Astrocyte of the spinal cord (primary cell): ENCODE measurements at regions not wholly inside any gene's neighbourhood (a gene's known extent, or its start where the extent isn't known, plus 50 kb on each side); places are given as distances from the start of the nearest gene placed in this dataset.

Source experiments
- DNase-seq: peaks from one replicate; pipeline ENCODE4 v3.0.0; 2011; ENCODE audit warnings: low read depth, low spot score
- H3K4me3 ChIP-seq: 2 replicates; pipeline ENCODE4 v1.5.1; 2011; ENCODE audit warnings: low read depth, mild to moderate bottlenecking, low read length, moderate library complexity
- CTCF ChIP-seq: IDR thresholded peaks from 2 replicates; pipeline ENCODE4 v1.5.1; 2012; ENCODE audit warnings: low read depth, mild to moderate bottlenecking, low read length, inconsistent platforms
- in situ Hi-C: cut with HindIII; loops from 2 replicates; pipeline ENCODE4 v1.10.0; 2017; ENCODE audit warnings: low sequenced_read_pairs

- no peak for TF ChIP-seq CTCF
- in situ Hi-C loops: no loop called here
- no peak for DNase-seq
Observed at GRCh38 chr13:84774111-84774510, 891.8 kb upstream of the SLITRK1 start.

GRCh38 chr13:84760956-84761355 is 878.7 kb upstream of the SLITRK1 start:
- no peak overlapping the region for H3K4me3 ChIP-seq
- in situ Hi-C loops: no loop called here
- TF ChIP-seq CTCF: no peak
- no peak for DNase-seq

More at GRCh38 chr13:84774111-84774510, 891.8 kb upstream of the SLITRK1 start:
- no peak overlapping the region for H3K4me3 ChIP-seq

DNA sequence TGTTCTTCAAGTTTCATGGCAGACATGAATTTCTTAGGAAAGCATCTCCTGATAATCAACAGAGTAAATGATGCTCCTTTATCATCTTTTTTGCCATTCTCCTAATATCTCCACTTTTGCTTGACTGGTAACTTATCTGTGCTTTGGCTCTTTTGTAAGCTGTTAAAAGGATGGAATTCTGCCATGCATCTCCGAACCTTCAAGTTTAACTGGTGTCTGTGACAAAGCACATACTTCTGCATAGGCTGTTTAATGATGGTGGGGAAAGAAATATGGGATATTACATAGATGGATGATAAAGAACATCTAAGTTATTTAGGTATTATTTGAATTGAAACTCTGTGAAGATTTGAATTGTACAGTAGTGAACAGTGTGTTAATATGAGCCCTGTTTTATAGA is 866.9 kb upstream of the SLITRK1 start:
- no peak for DNase-seq
- TF ChIP-seq CTCF: no peak
- in situ Hi-C loops: no loop called here
- H3K4me3 ChIP-seq: no peak overlapping the region

GRCh38 chr13:84745051-84745551 is 862.8 kb upstream of the SLITRK1 start:
- no peak for TF ChIP-seq CTCF
- in situ Hi-C loops: no loop called here

GRCh38 chr13:84744203-84744602 is 861.9 kb upstream of the SLITRK1 start:
- in situ Hi-C loops: no loop called here
- TF ChIP-seq CTCF: no peak
- no peak for DNase-seq
- H3K4me3 ChIP-seq: no peak overlapping the region

More at GRCh38 chr13:84745051-84745551, 862.8 kb upstream of the SLITRK1 start:
- no peak overlapping the region for H3K4me3 ChIP-seq
- DNase-seq: no peak

- DNase-seq: no peak
- in situ Hi-C loops: no loop called here
- no peak overlapping the region for H3K4me3 ChIP-seq
- no peak for TF ChIP-seq CTCF
Observed at GRCh38 chr13:84741253-84741652, 859.0 kb upstream of the SLITRK1 start.

DNA sequence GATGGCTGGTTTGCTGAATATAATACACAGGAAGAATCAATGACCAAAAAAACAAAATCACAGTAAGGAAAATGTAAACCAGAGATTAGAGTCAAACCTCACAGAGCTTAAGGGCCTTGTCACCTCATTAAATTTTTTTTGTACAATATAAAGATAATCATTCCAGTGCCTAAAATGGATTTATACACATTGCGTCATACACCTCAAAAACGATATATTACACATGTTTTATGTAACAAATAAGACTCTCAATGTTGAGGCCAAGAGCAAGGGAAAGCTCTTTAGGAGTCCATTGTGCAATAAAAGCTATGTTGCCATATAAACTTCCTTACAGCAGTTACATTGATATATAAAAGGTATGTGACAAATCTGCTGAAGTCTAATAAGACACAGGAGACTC is 856.7 kb upstream of the SLITRK1 start:
- no peak overlapping the region for H3K4me3 ChIP-seq
- no peak for DNase-seq
- in situ Hi-C loops: no loop called here
- TF ChIP-seq CTCF: no peak
